H1 (cell line): ENCODE measurements at regions not wholly inside any gene's neighbourhood (a gene's known extent, or its start where the extent isn't known, plus 50 kb on each side); places are given as distances from the start of the nearest gene placed in this dataset.

ENCODE experiments used
- TF ChIP-seq, protein P1 (sequence below): IDR thresholded peaks from 2 replicates; pipeline ENCODE4 v1.6.1; 2011; ENCODE audit warnings: low read length, improper control_type of control experiment

GRCh38 chr3:74004386-74004785, 379.6 kb upstream of the PDZRN3 start (continued):
- TF ChIP-seq, protein P1, sequence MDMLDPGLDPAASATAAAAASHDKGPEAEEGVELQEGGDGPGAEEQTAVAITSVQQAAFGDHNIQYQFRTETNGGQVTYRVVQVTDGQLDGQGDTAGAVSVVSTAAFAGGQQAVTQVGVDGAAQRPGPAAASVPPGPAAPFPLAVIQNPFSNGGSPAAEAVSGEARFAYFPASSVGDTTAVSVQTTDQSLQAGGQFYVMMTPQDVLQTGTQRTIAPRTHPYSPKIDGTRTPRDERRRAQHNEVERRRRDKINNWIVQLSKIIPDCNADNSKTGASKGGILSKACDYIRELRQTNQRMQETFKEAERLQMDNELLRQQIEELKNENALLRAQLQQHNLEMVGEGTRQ, result no peak
